ENCODE measurements at regions not wholly inside any gene's neighbourhood (a gene's known extent, or its start where the extent isn't known, plus 50 kb on each side); places are given as distances from the start of the nearest gene placed in this dataset.
"Not testable (repeated sequence)": the region's sequence is repeated elsewhere in the genome, so short reads cannot be mapped to it uniquely, and the experiment has no call there.

DNA sequence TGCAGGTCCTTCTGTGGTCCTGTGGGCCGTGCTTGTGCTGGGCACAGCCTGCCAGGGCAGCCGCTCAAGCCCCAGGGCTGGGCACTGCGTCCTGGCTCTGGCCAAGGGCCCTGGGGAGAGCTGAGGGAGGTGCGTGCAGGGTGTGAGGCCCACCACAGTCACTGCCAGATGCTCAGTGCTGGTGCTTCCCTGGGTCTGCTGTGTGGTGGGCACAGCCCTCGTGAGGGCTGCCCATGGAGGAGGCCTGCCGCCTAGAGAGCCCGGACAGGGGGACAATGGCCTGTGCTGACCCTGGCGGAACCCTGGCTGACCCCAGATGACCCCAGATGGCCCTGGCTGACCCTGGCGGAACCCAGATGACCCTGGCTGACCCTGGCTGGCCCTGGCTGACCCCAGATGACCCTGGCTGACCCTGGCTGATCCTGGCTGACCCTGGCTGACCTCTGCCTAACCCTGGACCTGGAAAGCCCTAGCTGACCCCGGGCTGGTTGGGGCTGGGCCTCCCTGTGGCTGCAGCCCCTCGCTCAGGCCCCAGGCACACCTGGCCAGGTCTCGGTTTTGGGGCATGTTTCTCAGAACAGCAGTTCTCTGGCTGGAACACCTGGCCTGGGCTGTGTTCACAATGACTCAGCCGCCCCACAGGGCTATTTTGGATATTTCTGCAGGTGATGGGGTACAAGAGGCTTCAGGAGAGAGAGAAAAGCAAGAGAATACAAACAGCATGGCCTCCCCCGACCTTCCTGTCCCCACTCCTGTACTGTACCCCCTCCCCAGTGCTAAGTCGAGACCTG, 55.4 kb downstream of the TMEM121 start:
- TF ChIP-seq, protein P1, sequence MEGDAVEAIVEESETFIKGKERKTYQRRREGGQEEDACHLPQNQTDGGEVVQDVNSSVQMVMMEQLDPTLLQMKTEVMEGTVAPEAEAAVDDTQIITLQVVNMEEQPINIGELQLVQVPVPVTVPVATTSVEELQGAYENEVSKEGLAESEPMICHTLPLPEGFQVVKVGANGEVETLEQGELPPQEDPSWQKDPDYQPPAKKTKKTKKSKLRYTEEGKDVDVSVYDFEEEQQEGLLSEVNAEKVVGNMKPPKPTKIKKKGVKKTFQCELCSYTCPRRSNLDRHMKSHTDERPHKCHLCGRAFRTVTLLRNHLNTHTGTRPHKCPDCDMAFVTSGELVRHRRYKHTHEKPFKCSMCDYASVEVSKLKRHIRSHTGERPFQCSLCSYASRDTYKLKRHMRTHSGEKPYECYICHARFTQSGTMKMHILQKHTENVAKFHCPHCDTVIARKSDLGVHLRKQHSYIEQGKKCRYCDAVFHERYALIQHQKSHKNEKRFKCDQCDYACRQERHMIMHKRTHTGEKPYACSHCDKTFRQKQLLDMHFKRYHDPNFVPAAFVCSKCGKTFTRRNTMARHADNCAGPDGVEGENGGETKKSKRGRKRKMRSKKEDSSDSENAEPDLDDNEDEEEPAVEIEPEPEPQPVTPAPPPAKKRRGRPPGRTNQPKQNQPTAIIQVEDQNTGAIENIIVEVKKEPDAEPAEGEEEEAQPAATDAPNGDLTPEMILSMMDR (IDR thresholded peaks at IDR 0.05; ENCODE audit: low read depth, low read length, missing control alignments) = no peak
- no peak for DNase-seq (ENCODE audit: extremely low read depth, low read depth)
- H3K4me3 ChIP-seq (replicated peaks; ENCODE audit: low read depth, low read length) = no peak overlapping the region

DNA sequence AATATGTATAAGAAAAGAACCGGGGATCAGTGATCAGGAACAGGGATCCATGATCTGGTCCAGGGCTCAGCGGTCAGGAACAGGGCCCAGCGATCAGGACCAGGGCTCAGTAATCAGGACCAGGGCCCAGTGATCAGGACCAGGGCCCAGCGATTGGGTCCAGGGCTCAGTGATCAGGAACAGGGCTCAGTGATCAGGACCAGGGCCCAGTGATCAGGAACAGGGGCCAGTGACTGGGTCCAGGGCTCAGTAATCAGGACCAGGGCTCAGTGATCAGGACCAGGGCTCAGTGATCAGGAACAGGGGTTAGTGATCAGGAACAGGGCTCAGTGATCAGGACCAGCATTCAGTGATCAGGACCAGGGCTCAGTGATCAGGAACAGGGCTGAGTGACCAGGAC, 56.3 kb downstream of the TMEM121 start:
- TF ChIP-seq, protein P1 (IDR thresholded peaks at IDR 0.05; ENCODE audit: low read depth, low read length, missing control alignments) = no peak
- DNase-seq (ENCODE audit: extremely low read depth, low read depth) = no peak
- no peak overlapping the region for H3K4me3 ChIP-seq (replicated peaks; ENCODE audit: low read depth, low read length)

DNA sequence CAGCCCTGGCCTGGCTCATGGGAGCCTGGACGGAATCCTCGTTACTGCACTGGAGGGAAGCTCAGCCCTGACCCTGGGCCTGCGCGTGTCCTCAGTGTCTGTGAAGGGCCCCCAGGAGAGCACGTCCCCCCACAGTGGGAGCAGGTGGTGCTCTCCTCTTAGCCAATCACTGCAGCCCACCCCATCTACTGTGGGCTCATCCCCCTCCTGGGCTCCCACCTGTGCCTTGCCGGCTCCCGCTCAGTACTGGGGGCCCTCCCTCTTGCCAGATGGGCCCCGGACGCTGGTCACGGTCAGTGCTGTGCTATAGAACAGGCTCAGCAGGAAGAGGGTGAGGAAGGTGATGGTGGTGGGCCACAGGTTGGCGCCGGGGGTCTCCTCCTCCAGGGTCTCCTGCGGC, 57.5 kb downstream of the TMEM121 start:
- not testable (repeated sequence) for H3K4me3 ChIP-seq (replicated peaks; ENCODE audit: low read depth, low read length); DNase-seq (ENCODE audit: extremely low read depth, low read depth)

DNA sequence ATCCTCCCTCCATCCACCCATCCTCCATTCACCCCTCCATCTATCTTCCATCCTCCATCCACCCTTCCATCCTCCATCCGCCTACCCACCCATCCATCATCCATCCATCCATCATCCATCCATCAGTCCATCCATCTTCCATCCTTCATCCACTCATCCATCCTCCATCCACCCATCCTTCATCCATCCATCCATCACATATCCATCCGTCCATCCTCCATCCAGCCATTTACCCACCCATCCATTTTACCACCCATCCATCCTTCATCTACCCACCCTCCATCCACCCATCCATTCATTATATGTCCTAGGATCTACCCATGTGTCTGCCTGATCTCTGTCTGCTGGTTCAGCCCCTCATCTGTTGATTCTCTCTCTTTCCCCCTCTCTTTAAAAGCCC, 58.9 kb downstream of the TMEM121 start:
- not testable (repeated sequence) for DNase-seq (ENCODE audit: extremely low read depth, low read depth); H3K4me3 ChIP-seq (replicated peaks; ENCODE audit: low read depth, low read length)

DNA sequence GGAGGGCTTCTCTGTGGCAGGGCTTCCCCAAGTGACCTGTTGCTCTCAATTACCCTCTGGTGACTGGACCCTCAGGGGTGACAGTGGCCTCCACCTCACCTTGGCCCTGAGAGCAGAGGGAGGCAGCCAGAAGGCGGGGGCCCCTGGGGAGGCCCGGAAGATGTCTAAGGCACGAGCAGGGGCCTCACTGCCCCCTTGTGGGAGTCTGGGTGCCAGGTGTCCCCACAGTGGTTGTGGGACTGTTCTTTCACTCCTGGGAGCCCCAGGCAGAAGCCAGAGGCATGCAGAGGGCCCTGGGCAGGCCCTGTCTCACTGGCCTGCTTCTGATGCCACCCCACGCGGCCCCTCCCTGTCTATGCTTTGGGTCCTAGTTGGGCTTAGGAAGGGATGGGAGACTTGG, 59.3 kb downstream of the TMEM121 start:
- not testable (repeated sequence) for H3K4me3 ChIP-seq (replicated peaks; ENCODE audit: low read depth, low read length); DNase-seq (ENCODE audit: extremely low read depth, low read depth)

DNA sequence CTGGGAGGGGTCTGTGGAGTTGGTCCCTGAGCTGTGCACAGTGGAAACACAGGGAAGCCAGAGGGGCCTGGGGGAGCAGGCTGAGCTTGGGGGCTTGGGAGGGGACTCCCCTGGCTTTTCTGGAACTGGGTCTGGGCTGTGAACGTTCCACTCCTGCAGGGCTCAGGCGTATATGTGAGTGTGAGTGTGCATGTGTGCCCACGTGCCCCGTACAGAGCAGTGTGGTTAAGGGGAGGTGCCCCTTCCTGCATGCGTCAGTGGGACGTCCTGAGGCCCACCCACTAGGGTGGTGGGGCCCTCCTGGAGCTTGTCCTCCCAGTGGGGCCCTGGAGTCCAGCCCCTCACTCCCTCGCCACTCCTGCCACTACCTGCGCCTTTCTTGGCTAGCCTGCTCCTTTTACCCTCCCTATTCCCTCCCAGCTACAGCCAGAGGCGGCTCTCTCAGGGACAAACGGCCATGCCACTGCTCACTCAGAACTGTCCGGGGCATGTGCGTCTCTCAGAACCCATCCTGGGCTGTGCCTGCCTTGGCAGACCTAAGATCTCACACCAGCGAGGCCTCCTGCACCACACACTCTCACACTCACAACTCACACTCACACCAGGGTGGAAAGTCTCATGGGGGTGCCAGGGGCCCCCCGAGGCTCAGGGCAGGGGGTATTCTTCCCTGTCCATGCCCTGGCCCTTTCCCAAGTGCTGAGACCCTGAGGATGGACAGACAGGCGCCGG, 59.9 kb downstream of the TMEM121 start:
- not testable (repeated sequence) for DNase-seq (ENCODE audit: extremely low read depth, low read depth); H3K4me3 ChIP-seq (replicated peaks; ENCODE audit: low read depth, low read length)

DNA sequence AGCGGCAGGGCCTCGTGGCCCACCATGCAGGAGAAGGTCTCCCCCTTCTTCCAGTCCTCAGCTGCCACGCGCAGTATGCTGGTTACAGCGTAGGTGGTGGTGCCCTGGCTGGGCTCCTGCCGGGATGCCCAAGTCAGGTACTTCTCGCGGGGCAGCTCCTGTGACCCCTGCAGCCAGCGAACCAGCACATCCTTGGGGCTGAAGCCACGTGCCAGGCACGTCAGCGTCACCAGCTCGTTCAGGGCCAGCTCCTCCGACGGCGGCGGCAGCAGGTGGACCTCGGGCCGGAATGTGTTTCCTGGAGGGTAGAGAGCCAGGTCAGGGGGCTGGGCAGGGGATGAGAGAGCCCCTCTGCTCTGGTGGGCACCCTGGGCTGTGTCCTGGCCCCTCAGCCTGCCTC, 60.7 kb downstream of the TMEM121 start:
- DNase-seq (ENCODE audit: extremely low read depth, low read depth); H3K4me3 ChIP-seq (replicated peaks; ENCODE audit: low read depth, low read length): not testable (repeated sequence)

DNA sequence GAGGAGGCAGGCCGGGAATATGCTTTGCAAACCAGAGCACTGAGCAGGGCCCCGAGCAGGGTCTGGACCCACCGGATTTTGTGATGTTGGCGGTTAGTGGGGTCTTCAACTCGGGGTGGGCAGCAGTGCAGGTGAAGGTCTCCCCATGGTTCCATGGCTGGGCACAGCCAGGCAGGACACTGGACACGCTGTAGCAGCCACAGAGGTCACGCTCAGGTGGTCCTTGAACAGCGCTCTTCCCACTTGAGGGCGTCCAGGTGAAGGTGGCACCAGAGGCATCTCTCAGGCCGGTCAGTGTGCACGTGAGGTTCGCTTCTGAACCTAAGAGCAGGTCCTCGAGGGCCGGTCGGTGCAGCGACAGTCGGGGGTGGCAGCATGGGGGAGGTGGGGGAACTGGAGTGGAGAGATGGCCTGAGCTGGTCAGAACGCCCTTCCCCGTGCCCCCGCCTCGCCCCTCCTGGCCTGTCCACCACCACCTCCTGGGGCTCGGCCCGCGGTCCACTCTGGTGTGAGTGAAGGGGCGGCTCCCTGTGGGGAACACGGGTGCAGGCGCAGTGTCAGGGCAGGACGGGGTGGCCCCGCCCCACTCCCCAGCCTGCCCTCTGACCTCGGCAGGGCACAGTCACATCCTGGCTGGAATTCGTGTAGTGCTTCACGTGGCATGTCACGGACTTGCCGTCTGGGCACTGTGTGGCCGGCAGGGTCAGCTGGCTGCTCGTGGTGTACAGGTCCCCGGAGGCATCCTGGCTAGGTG, 61.3 kb downstream of the TMEM121 start:
- H3K4me3 ChIP-seq (replicated peaks; ENCODE audit: low read depth, low read length); DNase-seq (ENCODE audit: extremely low read depth, low read depth): not testable (repeated sequence)

DNA sequence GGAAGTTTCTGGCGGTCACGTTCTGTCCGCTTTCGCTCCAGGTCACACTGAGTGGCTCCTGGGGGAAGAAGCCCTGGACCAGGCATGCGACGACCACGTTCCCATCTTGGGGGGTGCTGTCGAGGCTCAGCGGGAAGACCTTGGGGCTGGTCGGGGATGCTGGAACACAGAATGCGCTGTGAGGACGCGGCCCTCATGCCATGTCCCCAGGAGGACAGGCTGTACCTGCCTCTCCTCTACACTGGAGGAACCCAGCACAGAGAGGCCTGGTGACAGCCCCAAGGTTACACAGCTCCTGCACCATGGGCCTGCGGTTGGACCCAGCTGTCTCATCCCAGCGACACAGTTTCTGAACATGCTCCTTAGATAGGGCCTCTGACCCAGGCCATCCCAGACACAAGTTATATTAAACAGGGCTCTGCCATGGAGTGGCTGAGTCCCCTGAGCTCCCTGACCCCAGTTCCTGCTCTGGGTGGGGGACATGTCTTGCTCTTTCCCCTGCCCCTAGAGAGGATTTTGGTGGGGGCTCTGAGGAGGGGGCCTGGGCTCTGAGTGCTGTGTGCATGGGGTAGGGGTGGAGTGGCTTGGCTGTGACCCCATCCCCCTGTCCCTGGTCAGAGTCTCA, 62.0 kb downstream of the TMEM121 start:
- TF ChIP-seq, protein P1 (IDR thresholded peaks at IDR 0.05; ENCODE audit: low read depth, low read length, missing control alignments) = no peak
- no peak overlapping the region for H3K4me3 ChIP-seq (replicated peaks; ENCODE audit: low read depth, low read length)
- no peak for DNase-seq (ENCODE audit: extremely low read depth, low read depth)

All from HFF-Myc (cell line).